GM23338 (cell line): ENCODE measurements at regions not wholly inside any gene's neighbourhood (a gene's known extent, or its start where the extent isn't known, plus 50 kb on each side); places are given as distances from the start of the nearest gene placed in this dataset.
A peak's percentile ranks its signal among the peaks of the same experiment; 100 is the strongest.

Experiments used
- ATAC-seq: fragments of 200-7000 bp; cut with Tn5 transposase; 3 replicates; pipeline ENCODE4 v1.9.1; 2020
- DNase-seq: peaks from one replicate; pipeline ENCODE4 v3.0.0-alpha.2; 2015; ENCODE audit warnings: low spot score
- H2AFZ ChIP-seq: fragments of 200-600 bp; sonication (generic); 2 replicates; pipeline ENCODE4 v1.8.0; 2016; ENCODE audit warnings: antibody characterized with exemption, mild to moderate bottlenecking, moderate library complexity
- H3F3A ChIP-seq: fragments of 200-600 bp; sonication (generic); replicated peaks from 2 replicates; pipeline ENCODE4 v1.8.0; 2017; ENCODE audit warnings: antibody characterized with exemption, mixed run types, low read depth
- H3K27ac ChIP-seq: fragments of 200-600 bp; sonication (generic); 2 replicates; pipeline ENCODE4 v1.6.1; 2016; ENCODE audit warnings: low read depth
- H3K27me3 ChIP-seq: fragments of 200-600 bp; sonication (generic); 2 replicates; pipeline ENCODE4 v1.8.0; 2016; ENCODE audit warnings: mild to moderate bottlenecking, mixed run types, moderate library complexity; ENCODE audit not compliant: insufficient read depth
- H3K36me3 ChIP-seq: fragments of 200-600 bp; sonication (generic); 2 replicates; pipeline ENCODE4 v1.8.0; 2016; ENCODE audit warnings: mild to moderate bottlenecking; ENCODE audit not compliant: insufficient read depth
- H3K4me1 ChIP-seq: fragments of 200-600 bp; sonication (generic); 2 replicates; pipeline ENCODE4 v1.8.0; 2016; ENCODE audit warnings: mild to moderate bottlenecking, moderate library complexity; ENCODE audit not compliant: insufficient read depth
- H3K4me2 ChIP-seq: fragments of 200-600 bp; sonication (generic); 2 replicates; pipeline ENCODE4 v1.7.1; 2017; ENCODE audit warnings: mixed run types
- H3K4me3 ChIP-seq: fragments of 200-600 bp; sonication (generic); 2 replicates; pipeline ENCODE4 v1.6.1; 2016; ENCODE audit warnings: mixed run types
- H3K79me2 ChIP-seq: fragments of 200-600 bp; sonication (generic); replicated peaks from 2 replicates; pipeline ENCODE4 v1.8.0; 2017; ENCODE audit warnings: mild to moderate bottlenecking; ENCODE audit not compliant: insufficient read depth
- H3K9me2 ChIP-seq: fragments of 200-600 bp; sonication (generic); 2 replicates; pipeline ENCODE4 v1.8.0; 2017; ENCODE audit not compliant: insufficient read depth
- H4K20me1 ChIP-seq: fragments of 200-600 bp; sonication (generic); replicated peaks from 2 replicates; pipeline ENCODE4 v1.8.0; 2017; ENCODE audit warnings: mild to moderate bottlenecking; ENCODE audit not compliant: insufficient read depth
- H3K27ac Mint-ChIP-seq: 2 replicates; pipeline ENCODE4 v1.8.0; 2020; ENCODE audit warnings: inconsistent platforms, mild to moderate bottlenecking, moderate library complexity, mixed read lengths
- H3K27me3 Mint-ChIP-seq: 3 replicates; pipeline ENCODE4 v1.8.0; 2022; ENCODE audit warnings: low read depth, mild to moderate bottlenecking, moderate library complexity, mixed read lengths, inconsistent platforms; ENCODE audit not compliant: insufficient read depth, poor library complexity
- H3K36me3 Mint-ChIP-seq: 3 replicates; pipeline ENCODE4 v1.8.0; 2021; ENCODE audit warnings: low read depth, mild to moderate bottlenecking, inconsistent platforms, moderate library complexity, mixed read lengths
- H3K4me1 Mint-ChIP-seq: 3 replicates; pipeline ENCODE4 v1.8.0; 2020; ENCODE audit warnings: mild to moderate bottlenecking, inconsistent platforms, mixed read lengths
- H3K4me3 Mint-ChIP-seq: 3 replicates; pipeline ENCODE4 v1.8.0; 2021; ENCODE audit warnings: moderate library complexity, mild to moderate bottlenecking, inconsistent platforms, mixed read lengths
- H3K9me3 Mint-ChIP-seq: 3 replicates; pipeline ENCODE4 v1.8.0; 2020; ENCODE audit warnings: moderate library complexity, mild to moderate bottlenecking, inconsistent platforms, mixed read lengths
- CREB1 ChIP-seq: fragments of 250-450 bp; sonication (Bioruptor Pico); IDR thresholded peaks from 2 replicates; pipeline ENCODE4 v1.5.0; 2020; ENCODE audit warnings: low read depth, mild to moderate bottlenecking, moderate library complexity
- NANOG ChIP-seq: IDR thresholded peaks from 2 replicates; pipeline ENCODE4 v1.6.1; 2016; ENCODE audit warnings: antibody characterized with exemption, borderline replicate concordance
- TF ChIP-seq, protein P1 (sequence below): fragments of 250-450 bp; sonication (Bioruptor Pico); IDR thresholded peaks from 2 replicates; pipeline ENCODE4 v1.5.0; 2020; ENCODE audit warnings: mild to moderate bottlenecking, moderate library complexity
- TF ChIP-seq, protein P2 (sequence below), 2 experiments: fragments of 200-600 bp in 1 of 2; sonication (generic) in 1 of 2; conservative IDR thresholded peaks; 2 replicates each; pipeline versions ENCODE4 v1.5.1 to v1.6.1; 2016 to 2017; ENCODE audit warnings: antibody characterized with exemption in 2 of 2, low read depth in 2 of 2, mild to moderate bottlenecking in 2 of 2, moderate library complexity in 1 of 2

DNA sequence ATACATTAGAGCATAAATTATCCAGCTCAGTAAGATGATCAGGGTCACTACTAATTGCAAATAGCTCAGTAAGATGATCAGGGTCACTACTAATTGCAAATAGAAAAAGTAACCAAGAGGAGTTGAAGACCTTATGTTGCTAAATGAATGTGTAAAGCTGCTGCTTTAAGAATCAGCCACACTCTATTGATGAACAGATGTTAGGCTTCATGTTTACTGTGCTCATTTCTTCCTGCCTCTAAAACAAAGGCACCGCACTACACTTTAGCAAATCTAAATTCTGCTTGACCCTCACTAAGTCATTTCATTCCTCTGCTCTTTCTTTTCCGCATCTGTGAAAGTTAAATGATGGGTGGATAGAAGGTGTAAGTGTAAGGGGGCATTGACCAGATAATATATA, 92.6 kb upstream of the PLSCR4 start:
- H3K4me3 Mint-ChIP-seq = no peak overlapping the region
- H3K36me3 Mint-ChIP-seq = peaks cover 5% of the 10 kb centered on the region; the same call in 1 of the 3 replicates
- H3K27me3 ChIP-seq = no peaks in the 10 kb centered on the region
- H3K36me3 ChIP-seq = no peaks in the 10 kb centered on the region
- H4K20me1 ChIP-seq = no peaks in the 10 kb centered on the region
- peaks cover 12% of the 10 kb centered on the region; the same call in 1 of the 2 replicates for H3K9me2 ChIP-seq
- H3F3A ChIP-seq = 0 out of 2 replicates have a peak, but pooled peaks cover 4% of the 10 kb centered on the region
- ATAC-seq = no peak
- H3K4me3 ChIP-seq = no peak overlapping the region
- H3K27me3 Mint-ChIP-seq = peaks cover 2% of the 10 kb centered on the region
- H3K79me2 ChIP-seq = no peaks in the 10 kb centered on the region
- no peak overlapping the region for H3K4me2 ChIP-seq
- no peak for TF ChIP-seq CREB1 (CRISPR knock-in tag)
- TF ChIP-seq NANOG = no peak
- TF ChIP-seq, protein P1, sequence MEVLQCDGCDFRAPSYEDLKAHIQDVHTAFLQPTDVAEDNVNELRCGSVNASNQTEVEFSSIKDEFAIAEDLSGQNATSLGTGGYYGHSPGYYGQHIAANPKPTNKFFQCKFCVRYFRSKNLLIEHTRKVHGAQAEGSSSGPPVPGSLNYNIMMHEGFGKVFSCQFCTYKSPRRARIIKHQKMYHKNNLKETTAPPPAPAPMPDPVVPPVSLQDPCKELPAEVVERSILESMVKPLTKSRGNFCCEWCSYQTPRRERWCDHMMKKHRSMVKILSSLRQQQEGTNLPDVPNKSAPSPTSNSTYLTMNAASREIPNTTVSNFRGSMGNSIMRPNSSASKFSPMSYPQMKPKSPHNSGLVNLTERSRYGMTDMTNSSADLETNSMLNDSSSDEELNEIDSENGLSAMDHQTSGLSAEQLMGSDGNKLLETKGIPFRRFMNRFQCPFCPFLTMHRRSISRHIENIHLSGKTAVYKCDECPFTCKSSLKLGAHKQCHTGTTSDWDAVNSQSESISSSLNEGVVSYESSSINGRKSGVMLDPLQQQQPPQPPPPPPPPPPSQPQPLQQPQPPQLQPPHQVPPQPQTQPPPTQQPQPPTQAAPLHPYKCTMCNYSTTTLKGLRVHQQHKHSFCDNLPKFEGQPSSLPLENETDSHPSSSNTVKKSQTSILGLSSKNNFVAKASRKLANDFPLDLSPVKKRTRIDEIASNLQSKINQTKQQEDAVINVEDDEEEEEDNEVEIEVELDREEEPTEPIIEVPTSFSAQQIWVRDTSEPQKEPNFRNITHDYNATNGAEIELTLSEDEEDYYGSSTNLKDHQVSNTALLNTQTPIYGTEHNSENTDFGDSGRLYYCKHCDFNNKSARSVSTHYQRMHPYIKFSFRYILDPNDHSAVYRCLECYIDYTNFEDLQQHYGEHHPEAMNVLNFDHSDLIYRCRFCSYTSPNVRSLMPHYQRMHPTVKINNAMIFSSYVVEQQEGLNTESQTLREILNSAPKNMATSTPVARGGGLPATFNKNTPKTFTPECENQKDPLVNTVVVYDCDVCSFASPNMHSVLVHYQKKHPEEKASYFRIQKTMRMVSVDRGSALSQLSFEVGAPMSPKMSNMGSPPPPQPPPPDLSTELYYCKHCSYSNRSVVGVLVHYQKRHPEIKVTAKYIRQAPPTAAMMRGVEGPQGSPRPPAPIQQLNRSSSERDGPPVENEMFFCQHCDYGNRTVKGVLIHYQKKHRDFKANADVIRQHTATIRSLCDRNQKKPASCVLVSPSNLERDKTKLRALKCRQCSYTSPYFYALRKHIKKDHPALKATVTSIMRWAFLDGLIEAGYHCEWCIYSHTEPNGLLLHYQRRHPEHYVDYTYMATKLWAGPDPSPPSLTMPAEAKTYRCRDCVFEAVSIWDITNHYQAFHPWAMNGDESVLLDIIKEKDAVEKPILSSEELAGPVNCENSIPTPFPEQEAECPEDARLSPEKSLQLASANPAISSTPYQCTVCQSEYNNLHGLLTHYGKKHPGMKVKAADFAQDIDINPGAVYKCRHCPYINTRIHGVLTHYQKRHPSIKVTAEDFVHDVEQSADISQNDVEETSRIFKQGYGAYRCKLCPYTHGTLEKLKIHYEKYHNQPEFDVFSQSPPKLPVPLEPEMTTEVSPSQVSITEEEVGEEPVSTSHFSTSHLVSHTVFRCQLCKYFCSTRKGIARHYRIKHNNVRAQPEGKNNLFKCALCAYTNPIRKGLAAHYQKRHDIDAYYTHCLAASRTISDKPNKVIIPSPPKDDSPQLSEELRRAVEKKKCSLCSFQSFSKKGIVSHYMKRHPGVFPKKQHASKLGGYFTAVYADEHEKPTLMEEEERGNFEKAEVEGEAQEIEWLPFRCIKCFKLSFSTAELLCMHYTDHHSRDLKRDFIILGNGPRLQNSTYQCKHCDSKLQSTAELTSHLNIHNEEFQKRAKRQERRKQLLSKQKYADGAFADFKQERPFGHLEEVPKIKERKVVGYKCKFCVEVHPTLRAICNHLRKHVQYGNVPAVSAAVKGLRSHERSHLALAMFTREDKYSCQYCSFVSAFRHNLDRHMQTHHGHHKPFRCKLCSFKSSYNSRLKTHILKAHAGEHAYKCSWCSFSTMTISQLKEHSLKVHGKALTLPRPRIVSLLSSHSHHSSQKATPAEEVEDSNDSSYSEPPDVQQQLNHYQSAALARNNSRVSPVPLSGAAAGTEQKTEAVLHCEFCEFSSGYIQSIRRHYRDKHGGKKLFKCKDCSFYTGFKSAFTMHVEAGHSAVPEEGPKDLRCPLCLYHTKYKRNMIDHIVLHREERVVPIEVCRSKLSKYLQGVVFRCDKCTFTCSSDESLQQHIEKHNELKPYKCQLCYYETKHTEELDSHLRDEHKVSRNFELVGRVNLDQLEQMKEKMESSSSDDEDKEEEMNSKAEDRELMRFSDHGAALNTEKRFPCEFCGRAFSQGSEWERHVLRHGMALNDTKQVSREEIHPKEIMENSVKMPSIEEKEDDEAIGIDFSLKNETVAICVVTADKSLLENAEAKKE = no peak
- DNase-seq = no peak
- H3K27ac Mint-ChIP-seq = no peak overlapping the region
- no peak overlapping the region for H3K27ac ChIP-seq
- H3K4me1 Mint-ChIP-seq = peaks cover 26% of the 10 kb centered on the region
- H2AFZ ChIP-seq = peak overlapping the region; percentile 64; the same call in 1 of the 2 replicates
- peaks cover 27% of the 10 kb centered on the region for H3K4me1 ChIP-seq
- no peaks in the 10 kb centered on the region for H3K9me3 Mint-ChIP-seq

DNA sequence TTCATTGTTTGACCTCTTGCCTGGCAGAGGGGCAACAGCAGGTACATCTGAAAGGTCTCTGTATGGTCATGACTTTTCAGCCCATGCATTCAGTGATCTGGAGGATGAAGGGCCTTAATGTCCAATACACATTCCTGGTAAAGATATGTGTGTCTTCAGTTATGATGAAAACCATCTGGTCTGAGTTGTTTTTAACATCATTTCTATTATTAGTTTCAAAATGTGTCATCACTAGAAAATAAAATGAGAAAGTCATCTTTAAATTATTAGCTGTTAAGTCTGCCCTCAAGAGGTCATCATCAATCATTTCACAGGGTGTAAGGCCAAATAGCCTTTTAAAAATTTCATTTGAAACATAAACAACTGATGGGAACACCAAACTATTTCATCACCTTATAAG, 92.1 kb upstream of the PLSCR4 start:
- DNase-seq (no peak), ATAC-seq (no peak)
- Histone ChIP-seq H2AFZ (peak overlapping the region; percentile 49; the same call in 1 of the 2 replicates), H3K27me3 (no peaks in the 10 kb centered on the region), H3K27ac (no peak overlapping the region), H3F3A (0 out of 2 replicates have a peak, but pooled peaks cover 4% of the 10 kb centered on the region), H3K4me1 (peaks cover 21% of the 10 kb centered on the region), H3K79me2 (no peaks in the 10 kb centered on the region), H3K36me3 (no peaks in the 10 kb centered on the region), H3K9me2 (peaks cover 13% of the 10 kb centered on the region; the same call in 1 of the 2 replicates), H3K4me2 (no peak overlapping the region), H3K4me3 (no peak overlapping the region), H4K20me1 (no peaks in the 10 kb centered on the region)
- Mint-ChIP-seq H3K27ac (no peak overlapping the region), H3K9me3 (no peaks in the 10 kb centered on the region), H3K4me1 (peaks cover 22% of the 10 kb centered on the region), H3K27me3 (peaks cover 2% of the 10 kb centered on the region), H3K4me3 (no peak overlapping the region), H3K36me3 (peaks cover 5% of the 10 kb centered on the region; the same call in 1 of the 3 replicates)
- TF ChIP-seq, protein P2, sequence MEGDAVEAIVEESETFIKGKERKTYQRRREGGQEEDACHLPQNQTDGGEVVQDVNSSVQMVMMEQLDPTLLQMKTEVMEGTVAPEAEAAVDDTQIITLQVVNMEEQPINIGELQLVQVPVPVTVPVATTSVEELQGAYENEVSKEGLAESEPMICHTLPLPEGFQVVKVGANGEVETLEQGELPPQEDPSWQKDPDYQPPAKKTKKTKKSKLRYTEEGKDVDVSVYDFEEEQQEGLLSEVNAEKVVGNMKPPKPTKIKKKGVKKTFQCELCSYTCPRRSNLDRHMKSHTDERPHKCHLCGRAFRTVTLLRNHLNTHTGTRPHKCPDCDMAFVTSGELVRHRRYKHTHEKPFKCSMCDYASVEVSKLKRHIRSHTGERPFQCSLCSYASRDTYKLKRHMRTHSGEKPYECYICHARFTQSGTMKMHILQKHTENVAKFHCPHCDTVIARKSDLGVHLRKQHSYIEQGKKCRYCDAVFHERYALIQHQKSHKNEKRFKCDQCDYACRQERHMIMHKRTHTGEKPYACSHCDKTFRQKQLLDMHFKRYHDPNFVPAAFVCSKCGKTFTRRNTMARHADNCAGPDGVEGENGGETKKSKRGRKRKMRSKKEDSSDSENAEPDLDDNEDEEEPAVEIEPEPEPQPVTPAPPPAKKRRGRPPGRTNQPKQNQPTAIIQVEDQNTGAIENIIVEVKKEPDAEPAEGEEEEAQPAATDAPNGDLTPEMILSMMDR (conservative IDR thresholded peaks at IDR 0.05; ENCODE audit: low read depth in 2 of 2) = no peak
- TF ChIP-seq, protein P1 = no peak
